ENCODE measurements at regions not wholly inside any gene's neighbourhood (a gene's known extent, or its start where the extent isn't known, plus 50 kb on each side); places are given as distances from the start of the nearest gene placed in this dataset.

DNA sequence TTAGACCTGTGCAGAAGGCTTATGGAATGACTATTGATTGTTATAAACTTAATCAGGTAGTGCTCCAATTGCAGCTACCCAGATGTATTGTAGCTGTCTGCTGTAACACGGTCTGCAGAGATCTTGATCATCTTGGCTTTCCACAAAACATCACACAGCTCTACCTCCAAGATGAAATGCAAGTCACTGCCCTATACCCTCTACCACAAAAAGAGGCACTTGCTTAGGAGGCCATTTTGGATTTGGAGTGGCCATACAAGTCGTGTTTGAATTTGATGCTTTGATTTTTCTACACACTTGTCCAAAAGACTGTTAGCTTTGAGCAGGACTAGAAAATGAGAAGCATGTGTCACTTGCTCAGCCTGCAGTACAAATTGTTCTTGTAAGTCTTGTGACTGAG lies 377.2 kb downstream of the TNS3 start:
- TF ChIP-seq, protein P1, sequence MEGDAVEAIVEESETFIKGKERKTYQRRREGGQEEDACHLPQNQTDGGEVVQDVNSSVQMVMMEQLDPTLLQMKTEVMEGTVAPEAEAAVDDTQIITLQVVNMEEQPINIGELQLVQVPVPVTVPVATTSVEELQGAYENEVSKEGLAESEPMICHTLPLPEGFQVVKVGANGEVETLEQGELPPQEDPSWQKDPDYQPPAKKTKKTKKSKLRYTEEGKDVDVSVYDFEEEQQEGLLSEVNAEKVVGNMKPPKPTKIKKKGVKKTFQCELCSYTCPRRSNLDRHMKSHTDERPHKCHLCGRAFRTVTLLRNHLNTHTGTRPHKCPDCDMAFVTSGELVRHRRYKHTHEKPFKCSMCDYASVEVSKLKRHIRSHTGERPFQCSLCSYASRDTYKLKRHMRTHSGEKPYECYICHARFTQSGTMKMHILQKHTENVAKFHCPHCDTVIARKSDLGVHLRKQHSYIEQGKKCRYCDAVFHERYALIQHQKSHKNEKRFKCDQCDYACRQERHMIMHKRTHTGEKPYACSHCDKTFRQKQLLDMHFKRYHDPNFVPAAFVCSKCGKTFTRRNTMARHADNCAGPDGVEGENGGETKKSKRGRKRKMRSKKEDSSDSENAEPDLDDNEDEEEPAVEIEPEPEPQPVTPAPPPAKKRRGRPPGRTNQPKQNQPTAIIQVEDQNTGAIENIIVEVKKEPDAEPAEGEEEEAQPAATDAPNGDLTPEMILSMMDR (IDR thresholded peaks at IDR 0.05; ENCODE audit: low read depth, low read length, missing input control) = no peak
- no peak for TF ChIP-seq JUND (IDR thresholded peaks at IDR 0.05)
- TF ChIP-seq RAD21 (IDR thresholded peaks at IDR 0.05) = no peak
- no peak for TF ChIP-seq SP1 (IDR thresholded peaks at IDR 0.05)
- no peak for TF ChIP-seq TAF1 (conservative IDR thresholded peaks at IDR 0.05)
- no peak for TF ChIP-seq EGR1 (IDR thresholded peaks at IDR 0.05; ENCODE audit: low read depth in 2 of 2)
- TF ChIP-seq GABPA (IDR thresholded peaks at IDR 0.05 in 1 of 2, conservative IDR thresholded peaks at IDR 0.05 in 1 of 2) = no peak
- TF ChIP-seq, protein P2, sequence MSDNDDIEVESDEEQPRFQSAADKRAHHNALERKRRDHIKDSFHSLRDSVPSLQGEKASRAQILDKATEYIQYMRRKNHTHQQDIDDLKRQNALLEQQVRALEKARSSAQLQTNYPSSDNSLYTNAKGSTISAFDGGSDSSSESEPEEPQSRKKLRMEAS (IDR thresholded peaks at IDR 0.05) = no peak

Measured in liver (tissue), 3 donors.